Head of caudate nucleus (tissue), 42 donors: ENCODE measurements at regions not wholly inside any gene's neighbourhood (a gene's known extent, or its start where the extent isn't known, plus 50 kb on each side); places are given as distances from the start of the nearest gene placed in this dataset.

Source experiments
- DNase-seq, 42 donors: peaks; one replicate each; pipeline versions ENCODE4 v3.0.0 to v3.0.0-alpha.2; 2020 to 2021; ENCODE audit warnings: mixed read lengths in 7 of 42
- intact Hi-C: fragments of 100-400 bp; cut with DNase I; formaldehyde crosslinking; loops from one replicate; pipeline ENCODE4 v1.15.0; 2022

DNA sequence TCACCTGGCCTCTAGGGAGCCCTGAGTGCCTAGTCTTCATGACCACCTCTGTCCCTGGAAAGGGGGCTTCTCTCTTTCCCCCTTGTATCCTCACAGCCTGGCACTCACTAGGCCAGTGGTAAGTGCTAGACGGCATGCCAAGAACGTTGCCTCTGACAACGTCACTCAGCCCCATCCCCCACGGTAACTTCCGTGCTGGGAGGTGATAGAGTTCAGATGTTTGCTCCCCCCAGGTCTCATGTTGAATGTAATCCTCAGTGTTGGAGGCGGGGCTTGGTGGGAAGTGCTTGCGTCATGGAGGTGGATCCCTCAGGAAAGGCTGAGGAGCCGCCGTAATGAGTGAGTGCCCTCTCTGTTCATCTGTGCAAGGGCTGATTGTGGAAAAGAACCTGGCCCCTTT, 343.3 kb upstream of the MKI67 start:
- no peak for DNase-seq
- intact Hi-C loops = no loop called here

DNA sequence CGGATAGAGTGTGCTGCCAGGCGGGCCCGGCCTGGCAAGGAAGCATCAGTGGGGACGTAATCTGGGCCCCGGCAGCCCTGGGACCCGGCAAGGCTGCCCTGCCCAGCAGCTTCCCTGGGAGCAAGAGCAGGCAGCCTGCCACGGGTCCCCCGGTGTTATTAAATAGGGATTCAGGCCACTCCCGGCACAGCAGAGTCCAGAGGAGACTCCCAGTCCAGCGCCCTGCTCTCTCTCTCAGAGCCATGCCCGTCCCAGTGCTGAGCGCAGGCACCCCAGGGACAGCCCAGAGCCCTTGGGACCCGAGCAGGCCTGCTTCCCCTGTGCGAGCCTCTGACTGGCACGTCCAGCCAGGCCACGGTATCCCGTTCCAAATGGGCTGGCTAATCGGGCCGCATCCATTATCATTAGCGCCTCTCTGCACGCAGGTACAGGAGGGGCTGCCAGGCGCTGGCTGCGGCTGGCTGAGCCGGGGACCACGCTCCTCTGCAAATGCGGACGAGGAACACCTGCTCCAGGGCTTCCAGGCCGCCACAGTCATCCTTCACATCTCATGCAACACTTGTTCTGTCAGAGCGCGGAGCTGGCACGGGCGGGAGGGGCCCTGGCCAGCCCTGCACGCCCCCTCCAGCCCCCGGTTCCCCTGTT, 344.2 kb upstream of the MKI67 start:
- no peak for DNase-seq
- intact Hi-C loops = no loop called here

DNA sequence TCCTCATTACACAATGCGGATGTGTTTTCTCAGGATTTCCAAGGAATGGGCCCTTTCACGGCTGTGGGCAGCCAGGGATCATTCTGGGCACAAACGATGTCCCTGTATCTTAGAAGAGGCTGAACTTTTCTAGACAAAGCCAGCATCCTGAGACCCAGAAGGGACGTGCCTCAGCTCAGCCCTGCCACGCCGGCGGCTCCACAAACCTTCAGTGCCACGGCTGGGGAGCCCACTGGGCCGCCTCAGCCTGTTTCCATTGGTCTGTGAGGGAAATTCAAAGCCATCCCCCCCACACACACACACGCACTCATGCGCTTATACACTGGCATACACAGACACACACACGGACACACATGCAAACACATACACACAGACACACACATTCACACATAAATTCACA, 344.9 kb upstream of the MKI67 start:
- DNase-seq = no peak
- intact Hi-C loops = no loop called here

DNA sequence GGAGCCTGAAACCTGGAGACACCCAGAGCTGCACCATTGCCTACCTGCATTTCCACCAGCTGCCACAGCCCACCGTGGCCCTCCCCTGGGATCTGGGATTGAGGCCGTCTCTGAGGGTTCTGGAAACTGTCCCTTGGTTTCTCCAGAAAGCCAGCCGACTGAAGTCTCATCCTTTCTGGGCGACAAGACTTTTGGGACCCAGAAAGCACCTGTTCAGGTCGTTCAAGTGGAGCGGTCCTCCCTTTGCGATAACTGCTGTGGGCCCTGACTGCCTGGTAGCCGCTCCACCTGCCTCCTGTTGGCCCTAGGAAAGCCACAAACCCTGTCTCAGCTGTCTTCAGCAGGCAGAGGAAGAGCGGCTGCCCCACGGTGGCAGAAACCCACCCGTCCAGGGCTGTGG, 346.0 kb upstream of the MKI67 start:
- DNase-seq = no peak
- intact Hi-C loops = no loop called here

DNA sequence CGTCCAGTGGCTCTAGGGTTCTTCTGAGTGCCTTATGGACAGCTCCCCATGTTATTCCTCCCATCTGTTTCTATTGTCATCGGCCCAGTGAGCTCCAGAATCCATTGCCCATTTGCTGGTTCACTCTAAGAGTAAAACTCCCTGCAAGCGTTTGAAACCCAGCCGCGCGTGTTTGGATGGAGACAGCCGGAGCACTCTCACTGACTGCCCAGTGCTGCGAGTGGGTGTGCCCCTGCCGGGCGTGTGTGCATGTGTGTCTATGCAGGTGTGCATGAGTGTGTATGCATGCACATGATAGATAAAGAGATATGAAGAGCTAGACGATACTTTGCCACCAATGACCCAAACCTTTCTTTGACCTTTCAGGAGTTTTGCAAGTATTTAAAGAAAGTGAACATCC, 347.2 kb upstream of the MKI67 start:
- DNase-seq = no peak
- intact Hi-C loops = no loop called here

DNA sequence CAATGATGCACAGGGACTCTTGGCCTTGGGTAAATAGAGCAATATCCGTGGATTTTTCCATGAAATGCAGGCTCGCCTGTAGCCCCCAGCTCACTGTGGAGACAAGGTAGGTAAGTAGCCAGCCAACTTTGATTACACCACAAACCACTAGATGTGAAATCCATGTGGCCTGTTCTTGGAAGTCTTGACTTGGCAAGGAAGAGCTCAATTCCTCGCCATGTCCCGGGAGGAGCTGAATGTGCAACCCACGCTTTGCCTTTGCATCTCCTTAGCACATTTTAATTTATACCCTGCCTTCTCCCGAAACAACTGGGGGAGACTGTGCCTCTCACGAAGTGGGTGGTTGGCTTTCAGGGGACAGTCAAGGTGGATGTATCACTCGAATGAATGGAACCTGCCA, 347.7 kb upstream of the MKI67 start:
- intact Hi-C loops = no loop called here
- no peak for DNase-seq

DNA sequence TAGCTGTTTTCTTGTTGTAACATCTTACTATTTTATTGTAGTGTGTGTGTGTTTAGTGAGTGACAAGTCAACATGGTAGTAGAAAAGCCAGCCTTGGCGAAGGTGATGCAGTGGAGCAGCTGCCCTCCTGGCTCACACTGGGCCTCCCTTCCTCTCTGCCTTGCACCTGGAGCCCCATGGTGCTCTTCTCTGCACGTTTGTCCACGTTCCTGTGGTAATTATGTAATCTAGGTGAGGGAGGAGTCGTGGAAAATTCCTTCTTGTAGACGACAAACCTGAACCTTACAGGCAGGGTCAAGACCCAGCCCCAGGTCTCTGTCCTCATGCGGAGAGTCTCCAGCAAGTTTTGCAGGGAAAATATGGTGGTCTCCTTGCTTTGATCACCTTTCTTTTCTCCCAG, 348.3 kb upstream of the MKI67 start:
- no peak for DNase-seq

DNA sequence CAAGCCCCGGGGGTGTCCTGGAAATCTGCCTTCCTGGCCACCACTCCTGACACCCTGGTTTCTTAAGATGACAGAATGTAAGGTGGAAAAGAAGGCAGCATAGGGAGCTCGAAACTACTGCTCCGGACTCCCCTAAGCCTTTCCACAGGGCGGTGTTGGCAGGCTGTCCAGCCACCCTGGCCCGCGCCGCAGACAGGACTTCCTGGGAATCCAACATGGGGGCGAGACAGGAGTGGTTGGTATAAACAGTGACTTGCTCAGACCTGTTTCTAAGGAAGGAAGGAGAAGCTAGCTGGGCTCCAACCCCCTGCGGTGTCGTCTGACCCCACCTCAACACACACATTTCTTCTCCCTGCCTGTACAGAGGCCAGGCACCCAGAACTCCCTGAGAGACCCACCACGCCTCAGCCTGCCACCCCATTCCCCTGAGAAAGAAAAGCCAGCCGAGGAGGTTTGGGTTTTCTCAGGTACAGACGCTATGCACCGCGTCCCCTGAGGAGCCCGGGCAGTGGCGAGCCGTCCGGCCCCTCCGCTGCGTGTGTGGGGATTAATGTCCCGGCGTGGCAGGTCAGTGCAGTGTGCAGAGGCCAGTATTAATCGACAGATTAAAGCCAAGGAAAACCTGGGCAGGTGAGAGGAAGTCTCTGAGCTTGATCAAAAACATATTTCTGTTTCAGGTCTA, 349.6 kb upstream of the MKI67 start:
- DNase-seq = no peak
- intact Hi-C loops = no loop called here

More for the DNA sequence above, 348.3 kb upstream of the MKI67 start:
- intact Hi-C loops = no loop called here

DNA sequence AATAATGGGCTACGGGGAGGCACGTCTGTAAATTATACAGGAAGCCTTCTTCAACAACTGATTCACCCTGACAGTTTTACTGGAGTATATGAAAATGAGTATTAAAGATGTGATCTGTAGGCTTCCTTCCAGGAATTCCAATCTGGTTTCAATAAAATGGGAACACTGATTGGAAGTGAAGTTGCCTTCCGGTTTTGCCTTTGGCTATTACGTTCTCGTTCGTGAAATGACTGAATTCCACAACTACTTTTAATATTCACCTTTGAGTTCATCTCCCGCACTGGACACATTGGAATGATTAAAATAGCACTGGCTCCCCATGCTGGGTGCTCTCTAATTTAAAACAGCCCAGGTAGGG, 350.1 kb upstream of the MKI67 start:
- DNase-seq = no peak
- intact Hi-C loops = no loop called here

DNA sequence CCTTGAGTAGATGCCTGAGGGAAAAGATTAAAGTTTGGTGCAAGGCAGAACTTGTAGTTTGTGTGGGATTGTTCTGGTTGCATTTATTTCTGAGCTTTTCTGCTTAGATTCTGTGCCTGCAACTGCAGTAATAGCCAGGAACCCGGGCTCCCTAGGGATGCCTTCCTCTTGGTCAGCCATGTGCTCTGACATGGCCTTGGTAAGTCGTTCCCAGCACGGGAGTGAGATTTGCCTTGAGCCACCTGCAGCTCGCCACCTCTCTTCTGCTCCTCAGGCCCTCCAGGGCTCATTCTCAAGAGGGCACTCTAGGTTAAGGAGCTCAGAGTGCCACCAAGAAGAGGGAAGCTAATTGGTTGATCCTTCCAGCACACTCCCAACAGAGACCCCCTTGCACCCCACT, 350.6 kb upstream of the MKI67 start:
- DNase-seq = no peak
- intact Hi-C loops = no loop called here

DNA sequence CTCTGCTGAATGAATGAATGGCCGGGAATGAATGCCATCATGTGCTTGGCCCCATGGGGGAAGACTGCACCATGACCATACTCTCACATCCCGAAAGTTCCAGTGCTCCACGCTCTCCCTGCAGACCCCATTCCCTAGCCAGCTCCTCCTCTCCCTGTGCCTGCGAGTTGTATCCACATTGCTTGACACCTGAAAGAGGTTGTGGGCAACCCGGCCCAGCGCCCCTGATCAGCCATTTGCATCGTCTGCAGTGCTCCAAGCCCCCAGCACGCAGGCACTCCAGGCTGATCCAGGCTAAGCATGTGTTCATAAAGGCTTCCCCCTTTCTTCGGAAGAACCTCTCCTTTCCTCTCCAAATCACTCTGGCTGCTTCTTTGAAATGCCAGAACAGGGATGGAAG, 354.4 kb upstream of the MKI67 start:
- intact Hi-C loops = no loop called here
- DNase-seq = no peak

DNA sequence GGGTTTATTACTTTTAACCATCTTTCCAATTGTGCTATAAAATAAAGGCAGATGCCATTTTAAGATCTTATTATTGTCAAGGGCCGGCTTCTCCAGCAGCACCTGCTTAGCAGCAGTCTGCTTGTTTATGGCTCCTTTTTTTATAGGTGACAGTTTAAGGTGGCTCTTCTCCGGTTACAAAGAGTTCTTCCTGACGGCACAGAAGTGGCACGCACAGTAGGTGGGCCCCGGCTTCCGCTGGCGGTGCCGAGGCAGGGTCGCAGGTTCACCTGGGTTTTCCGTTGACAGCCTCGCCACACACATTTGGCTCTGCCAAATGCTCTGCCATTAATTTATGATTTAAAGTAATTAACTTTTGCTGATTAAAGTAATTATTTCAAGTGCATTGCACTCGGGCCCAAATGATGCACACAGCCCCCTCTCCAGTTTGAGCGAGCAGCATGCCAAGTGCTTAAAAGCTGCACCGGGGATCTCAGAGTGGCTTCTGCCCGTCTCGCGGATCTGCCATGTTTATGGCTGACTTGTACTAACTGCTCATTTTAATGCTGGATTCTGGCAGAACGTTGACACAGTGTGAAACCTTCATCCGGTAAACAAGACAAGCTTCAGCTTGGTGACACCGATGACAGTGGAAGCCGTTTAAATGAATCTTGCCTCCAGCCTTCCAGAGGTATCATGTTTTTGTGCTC, 355.1 kb upstream of the MKI67 start:
- no peak for DNase-seq
- intact Hi-C loops = no loop called here

DNA sequence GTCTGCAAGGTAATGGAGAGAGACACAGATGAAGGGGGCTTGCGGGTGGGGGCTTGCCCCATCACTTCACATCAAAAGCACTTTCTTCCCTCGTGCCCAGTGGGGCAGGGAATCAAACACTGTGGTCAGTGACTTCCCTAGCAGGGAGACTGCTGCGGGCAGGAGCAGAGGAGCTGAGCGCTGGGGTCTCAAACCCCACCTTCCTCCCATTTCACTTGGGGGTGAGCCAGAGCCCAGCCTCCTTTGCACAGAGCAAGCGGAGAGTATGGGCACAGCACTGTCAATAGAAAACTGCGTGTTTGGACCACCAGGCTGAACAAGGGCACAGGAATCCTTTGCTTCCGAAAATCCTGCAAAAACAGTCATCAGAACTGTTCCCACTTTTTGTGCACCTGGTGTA, 355.8 kb upstream of the MKI67 start:
- intact Hi-C loops = no loop called here
- DNase-seq = no peak

DNA sequence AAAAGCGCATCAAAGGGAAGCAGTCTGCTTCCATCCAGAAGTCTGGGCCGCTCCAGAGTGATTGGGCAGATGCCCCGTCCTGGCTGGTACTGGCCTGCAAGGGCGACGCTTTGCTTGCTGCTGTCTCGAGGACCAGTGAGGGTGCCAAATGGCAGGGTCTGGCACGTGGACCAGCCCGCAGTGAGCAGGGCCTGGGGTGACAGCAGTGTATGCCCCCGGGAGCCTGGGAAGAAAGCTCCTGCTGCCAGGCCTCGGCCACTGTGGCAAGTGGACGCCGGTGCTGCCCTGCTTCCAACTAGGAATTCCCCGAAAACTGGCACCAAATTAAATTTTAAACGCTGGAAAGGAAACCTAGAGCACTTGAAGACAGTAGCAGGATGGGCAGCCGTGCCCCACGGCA, 357.0 kb upstream of the MKI67 start:
- DNase-seq = no peak
- intact Hi-C loops = no loop called here

DNA sequence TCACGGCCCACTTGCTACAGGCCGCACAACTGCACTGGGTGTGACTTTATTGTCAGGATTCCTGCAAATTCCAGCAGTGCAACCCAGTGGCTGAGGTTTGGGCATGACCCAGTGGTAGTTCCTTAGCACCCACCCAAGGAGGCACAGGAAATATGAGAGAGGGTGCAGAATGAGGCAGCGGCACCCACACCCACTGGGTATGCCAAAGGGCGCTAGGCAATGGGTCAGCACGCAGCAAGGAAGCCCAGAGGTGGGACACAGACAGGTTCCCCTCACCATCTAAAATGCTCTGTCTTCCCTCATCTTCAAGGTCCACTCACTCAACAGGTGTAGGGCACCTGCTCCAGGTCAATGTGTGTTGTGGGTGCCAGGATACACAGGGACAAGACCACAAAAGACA, 357.8 kb upstream of the MKI67 start:
- no peak for DNase-seq
- intact Hi-C loops = no loop called here

DNA sequence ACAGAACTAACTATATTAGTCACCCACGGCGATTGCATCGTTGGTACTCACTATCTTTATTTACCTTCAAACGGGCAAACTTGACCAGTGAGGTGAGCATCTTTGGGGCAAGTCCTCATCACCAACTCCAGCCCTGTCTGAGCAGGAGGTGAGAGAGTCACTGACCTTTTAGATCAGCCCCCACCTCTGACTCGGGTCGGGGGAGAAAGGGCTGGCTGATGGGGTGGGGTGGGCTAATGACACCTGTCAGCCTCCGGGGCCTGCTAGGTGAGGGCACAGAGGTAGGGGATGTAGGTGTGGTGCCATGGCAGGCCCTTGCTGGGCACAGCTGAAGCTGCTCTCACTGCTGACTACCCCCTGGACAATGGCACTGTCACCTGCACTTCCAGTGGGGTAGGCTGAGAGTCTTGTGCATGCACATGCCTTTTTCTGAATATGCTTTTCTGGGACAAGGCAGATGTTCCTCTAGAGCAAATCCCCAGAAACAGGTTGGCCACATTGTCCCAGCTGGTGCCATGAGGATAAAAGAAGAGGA, 359.5 kb upstream of the MKI67 start:
- no peak for DNase-seq

DNA sequence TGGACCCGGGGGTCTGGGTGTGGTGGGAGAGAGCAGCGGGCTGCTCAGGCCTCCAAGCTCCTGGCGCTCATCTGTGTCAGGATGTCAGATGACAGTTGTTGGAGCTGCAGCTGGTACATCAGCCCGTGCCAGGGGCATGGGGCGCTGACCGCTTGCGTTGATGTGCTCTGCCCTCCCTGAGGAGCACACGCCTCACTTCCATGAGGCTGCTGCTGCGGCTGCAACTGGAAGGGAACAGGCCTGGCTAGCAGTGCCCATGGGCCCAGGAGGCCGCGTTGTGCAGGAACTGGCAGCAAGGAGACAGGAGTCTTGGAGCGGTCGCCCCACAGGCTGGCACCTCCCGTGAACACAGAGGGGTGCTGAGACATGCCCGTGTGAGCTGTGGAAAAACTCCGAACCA, 361.3 kb upstream of the MKI67 start:
- DNase-seq = no peak
- intact Hi-C loops = no loop called here

More for the DNA sequence above, 359.5 kb upstream of the MKI67 start:
- intact Hi-C loops = no loop called here

DNA sequence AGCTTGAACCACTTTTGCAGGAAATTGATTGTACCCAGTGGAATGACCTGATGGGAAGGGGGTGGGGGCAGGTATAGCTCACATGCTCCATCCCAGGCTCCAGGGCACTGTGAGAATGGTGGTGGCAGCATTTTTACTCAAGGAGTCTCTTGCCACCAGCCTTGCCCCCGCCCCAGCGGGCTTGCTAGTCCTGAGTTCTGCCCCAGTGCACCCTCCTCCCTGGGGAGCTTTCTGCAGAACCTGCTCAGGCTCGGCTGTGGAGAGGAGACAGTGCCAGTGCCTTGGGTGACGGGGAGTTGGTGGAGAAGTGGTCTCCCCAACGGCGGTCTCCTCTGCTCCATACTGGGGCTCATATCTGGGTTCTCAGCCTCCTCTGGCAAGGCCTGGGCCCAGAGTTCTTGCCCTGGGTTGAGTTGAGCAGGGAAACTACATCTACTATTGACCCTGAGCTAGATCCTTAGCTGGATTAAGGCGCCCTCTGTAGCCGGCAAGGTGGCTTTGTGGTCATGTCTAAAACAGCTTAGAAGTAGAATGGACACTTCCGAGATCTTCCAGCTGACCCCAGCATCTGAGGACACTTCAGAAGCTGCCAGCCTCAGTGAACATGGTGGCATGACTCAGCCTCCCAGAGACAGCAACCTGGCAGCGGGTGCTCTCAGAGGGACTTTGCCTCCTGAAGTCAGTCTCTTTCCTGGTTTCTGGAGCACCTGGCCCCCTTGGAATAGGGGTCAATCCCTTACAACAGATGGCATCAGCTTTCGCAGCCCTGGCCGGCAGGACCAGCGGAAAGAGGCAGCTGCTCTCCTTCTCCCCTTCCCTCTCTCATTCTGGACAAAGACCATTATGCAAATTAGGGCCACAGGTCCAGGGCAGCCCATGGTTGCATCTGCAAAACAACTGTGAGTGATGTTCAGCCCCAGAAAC, 363.4 kb upstream of the MKI67 start:
- intact Hi-C loops = no loop called here
- DNase-seq = no peak

DNA sequence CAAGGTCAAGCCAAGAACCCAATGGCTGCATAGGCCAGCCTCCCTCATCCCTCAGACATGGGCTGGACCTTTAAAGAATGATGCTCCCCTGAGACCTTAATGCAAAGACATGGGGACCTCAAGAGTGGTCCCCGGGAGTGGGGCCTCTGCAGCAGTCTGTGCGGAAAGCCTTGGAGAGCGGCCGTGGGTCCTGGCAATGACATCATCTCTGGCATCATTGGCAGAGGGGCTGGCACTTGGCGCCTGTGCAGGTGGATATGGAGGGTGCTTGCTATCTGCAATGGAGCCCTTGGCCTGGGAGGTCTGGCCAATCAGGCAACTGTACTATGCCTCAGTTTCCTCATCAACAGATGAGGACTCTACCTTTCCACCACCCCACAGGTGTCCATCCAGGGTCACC, 365.5 kb upstream of the MKI67 start:
- intact Hi-C loops = no loop called here
- no peak for DNase-seq

DNA sequence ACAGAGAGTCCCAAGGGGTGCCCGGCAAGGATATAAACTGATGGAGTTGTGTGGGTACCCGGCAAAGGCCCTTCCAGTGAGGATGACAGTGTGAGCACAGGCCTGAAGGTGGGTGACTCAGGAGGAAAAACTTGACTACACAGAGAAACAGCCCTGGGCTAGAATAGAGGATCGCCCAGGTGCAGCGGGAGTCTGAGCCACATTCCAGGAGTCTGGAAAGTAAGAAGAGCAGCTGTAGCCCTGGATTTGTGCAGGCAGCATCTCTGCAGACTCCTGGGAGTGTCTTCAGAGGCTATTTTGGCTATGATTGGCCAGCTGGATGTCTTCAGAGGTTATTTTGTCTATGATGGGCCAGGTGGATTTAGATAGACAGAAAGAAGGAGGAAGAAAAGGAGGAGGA, 367.6 kb upstream of the MKI67 start:
- intact Hi-C loops = no loop called here
- DNase-seq = no peak
